Glutamatergic neuron (in vitro differentiated cells): ENCODE measurements at regions not wholly inside any gene's neighbourhood (a gene's known extent, or its start where the extent isn't known, plus 50 kb on each side); places are given as distances from the start of the nearest gene placed in this dataset.

Experiments
- DNase-seq: peaks from one replicate; pipeline ENCODE4 v3.0.0; 2022
- H3K27ac Mint-ChIP-seq: one replicate; pipeline ENCODE4 v1.8.0; 2020; ENCODE audit warnings: mild to moderate bottlenecking, mixed read lengths, inconsistent platforms; ENCODE audit not compliant: unreplicated experiment
- H3K27me3 Mint-ChIP-seq: one replicate; pipeline ENCODE4 v1.8.0; 2020; ENCODE audit warnings: mild to moderate bottlenecking, moderate library complexity, mixed read lengths, inconsistent platforms; ENCODE audit not compliant: unreplicated experiment
- H3K36me3 Mint-ChIP-seq: one replicate; pipeline ENCODE4 v1.8.0; 2020; ENCODE audit warnings: mild to moderate bottlenecking, mixed read lengths, inconsistent platforms; ENCODE audit not compliant: unreplicated experiment
- H3K4me1 Mint-ChIP-seq: one replicate; pipeline ENCODE4 v1.8.0; 2020; ENCODE audit warnings: mild to moderate bottlenecking, low read depth, mixed read lengths, inconsistent platforms; ENCODE audit not compliant: unreplicated experiment
- H3K4me3 Mint-ChIP-seq: one replicate; pipeline ENCODE4 v1.8.0; 2020; ENCODE audit warnings: mild to moderate bottlenecking, mixed read lengths, inconsistent platforms; ENCODE audit not compliant: unreplicated experiment
- H3K9me3 Mint-ChIP-seq: one replicate; pipeline ENCODE4 v1.8.0; 2020; ENCODE audit warnings: mild to moderate bottlenecking, moderate library complexity, mixed read lengths, inconsistent platforms; ENCODE audit not compliant: unreplicated experiment
- TF ChIP-seq, protein P1 (sequence below): fragments of 200-600 bp; sonication (generic); IDR thresholded peaks from one replicate; pipeline ENCODE4 v1.5.0; 2021; ENCODE audit not compliant: partially characterized antibody, unreplicated experiment

DNA sequence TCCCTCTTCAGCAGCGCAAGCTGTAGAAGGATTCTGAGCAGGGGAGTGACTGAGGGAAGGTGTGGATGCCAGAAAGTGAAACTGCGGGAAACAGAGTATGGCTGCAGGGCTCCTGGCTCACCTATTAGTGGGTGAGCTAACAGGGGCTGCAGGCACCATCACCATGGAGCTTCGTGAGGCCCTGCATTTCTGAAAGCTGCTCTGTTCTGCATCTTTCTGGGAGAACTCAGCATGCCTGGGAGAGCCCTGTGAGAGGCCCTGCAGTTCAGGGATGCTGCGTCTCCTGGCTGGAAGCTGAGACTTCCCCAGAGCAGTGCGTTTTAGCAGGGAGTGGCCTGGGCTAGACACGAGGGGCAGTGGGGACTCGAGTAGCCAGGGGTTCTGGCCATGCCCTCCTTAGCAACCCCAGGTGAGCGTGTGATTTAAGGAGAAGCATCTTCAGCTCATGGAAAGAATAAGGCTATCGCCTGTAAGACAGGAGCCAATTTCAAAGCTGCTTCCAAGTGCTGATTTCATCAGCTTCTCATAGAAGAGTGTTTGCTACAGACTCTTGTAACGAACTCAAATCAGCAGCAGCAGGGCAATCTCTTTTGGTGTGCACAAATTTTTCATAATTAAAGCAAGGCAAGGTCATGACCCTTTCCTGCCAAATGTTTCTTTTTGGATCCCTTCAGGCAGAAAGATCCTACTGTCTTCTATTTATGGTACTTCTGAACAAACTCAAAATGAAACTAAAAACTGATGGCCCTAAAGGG is 293.6 kb upstream of the ZNF32 start:
- DNase-seq: no peak
- Mint-ChIP-seq H3K9me3 (peaks cover 16% of the 10 kb centered on the region), H3K4me3 (no peak overlapping the region), H3K36me3 (no peaks in the 10 kb centered on the region), H3K4me1 (peaks cover 45% of the 10 kb centered on the region), H3K27ac (peak overlapping the region; percentile 5), H3K27me3 (peaks cover 9% of the 10 kb centered on the region)
- TF ChIP-seq, protein P1, sequence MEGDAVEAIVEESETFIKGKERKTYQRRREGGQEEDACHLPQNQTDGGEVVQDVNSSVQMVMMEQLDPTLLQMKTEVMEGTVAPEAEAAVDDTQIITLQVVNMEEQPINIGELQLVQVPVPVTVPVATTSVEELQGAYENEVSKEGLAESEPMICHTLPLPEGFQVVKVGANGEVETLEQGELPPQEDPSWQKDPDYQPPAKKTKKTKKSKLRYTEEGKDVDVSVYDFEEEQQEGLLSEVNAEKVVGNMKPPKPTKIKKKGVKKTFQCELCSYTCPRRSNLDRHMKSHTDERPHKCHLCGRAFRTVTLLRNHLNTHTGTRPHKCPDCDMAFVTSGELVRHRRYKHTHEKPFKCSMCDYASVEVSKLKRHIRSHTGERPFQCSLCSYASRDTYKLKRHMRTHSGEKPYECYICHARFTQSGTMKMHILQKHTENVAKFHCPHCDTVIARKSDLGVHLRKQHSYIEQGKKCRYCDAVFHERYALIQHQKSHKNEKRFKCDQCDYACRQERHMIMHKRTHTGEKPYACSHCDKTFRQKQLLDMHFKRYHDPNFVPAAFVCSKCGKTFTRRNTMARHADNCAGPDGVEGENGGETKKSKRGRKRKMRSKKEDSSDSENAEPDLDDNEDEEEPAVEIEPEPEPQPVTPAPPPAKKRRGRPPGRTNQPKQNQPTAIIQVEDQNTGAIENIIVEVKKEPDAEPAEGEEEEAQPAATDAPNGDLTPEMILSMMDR: no peak

DNA sequence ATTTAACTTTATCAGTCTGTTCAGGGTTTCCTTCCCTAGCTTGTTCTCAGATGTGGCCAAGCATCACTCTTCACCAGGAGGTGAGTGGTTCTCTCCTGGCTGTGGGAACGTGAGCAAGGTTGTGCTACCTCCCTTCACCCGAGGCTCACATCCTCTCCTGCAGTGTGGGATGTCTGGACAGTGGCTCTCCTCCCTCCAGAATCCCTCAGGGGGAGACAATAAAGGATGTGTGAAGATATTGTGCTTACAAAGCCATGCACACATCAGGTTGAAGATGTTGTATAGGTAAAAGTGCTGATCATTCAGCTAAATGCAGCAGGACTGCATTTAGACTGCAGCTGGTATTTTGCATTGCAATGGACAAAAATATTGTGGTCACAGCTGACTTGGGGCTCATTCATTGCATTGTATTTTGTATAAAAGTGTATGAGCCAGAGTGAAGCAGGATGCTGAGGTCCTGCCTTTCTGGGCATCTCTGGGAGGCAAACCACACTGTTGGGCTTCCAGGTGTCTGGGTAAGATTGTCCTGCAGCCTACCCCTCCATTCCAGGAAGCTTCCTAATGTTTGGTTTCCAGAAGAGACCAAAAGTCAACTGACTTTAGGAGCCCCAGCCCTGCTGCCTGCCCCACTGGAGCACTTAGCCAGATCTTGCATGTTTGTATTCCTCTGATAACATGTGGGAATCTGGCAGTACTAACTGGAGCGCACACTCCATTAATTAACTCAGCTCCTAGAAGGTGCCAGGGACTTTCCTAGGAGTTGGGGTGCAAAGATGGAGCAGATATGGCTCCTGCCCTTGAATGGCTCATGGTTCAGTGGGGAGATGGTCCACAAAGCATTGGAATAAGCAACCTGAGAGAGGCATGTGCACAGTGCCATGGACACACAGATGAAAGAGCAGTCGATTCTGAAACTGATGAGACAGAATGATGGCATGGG is 292.5 kb upstream of the ZNF32 start:
- peaks cover 45% of the 10 kb centered on the region for H3K4me1 Mint-ChIP-seq
- DNase-seq: no peak
- H3K9me3 Mint-ChIP-seq: peaks cover 16% of the 10 kb centered on the region
- no peaks in the 10 kb centered on the region for H3K36me3 Mint-ChIP-seq
- TF ChIP-seq, protein P1: no peak
- peaks cover 9% of the 10 kb centered on the region for H3K27me3 Mint-ChIP-seq
- H3K4me3 Mint-ChIP-seq: no peak overlapping the region
- peak overlapping the region; percentile 90 for H3K27ac Mint-ChIP-seq

DNA sequence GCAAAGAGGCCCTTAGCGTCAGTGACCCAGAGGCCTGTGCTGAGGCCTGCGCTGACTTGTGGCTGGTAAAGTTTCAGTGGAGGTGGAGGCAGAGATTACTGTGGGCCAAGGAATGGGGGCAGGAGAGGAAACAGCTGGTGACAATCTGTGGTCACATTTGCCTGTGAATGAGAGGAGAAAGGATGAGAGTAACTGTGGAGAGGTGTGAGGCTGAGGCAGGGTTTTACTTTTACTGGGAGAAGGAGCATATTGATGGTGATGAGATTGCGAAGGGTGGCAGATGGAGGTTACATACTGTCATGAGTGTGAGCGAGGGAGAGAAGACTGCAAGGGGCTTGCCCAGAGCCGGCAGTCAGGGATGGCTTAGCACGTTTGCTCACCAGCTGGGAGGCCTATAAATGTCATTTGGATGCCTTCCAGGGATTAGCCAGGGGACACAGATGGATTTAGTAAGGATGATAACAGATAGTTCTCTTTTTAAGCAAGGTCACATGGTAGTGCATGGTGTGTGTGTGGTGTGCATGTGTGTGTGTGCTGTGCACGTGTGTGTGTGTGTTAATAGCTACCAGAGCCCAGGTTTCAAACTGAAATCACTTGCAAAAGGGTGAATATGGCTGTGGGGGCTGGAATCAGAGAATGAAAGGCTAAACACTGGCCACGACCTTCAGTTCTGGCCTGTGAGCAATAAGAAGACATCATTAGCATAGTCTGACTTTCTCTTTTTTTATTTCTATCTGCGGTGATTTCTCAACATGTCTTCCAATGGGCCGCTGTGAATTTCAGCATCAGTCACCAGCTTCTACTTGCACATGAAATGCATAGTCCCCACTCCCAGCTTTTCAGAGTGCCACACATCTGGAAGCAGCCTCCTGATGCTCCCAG is 291.5 kb upstream of the ZNF32 start:
- Mint-ChIP-seq H3K4me3 (peak overlapping the region; percentile 4), H3K4me1 (peaks cover 43% of the 10 kb centered on the region), H3K27me3 (peaks cover 9% of the 10 kb centered on the region), H3K9me3 (peaks cover 17% of the 10 kb centered on the region), H3K36me3 (peaks cover 8% of the 10 kb centered on the region), H3K27ac (peak overlapping the region; percentile 90)
- TF ChIP-seq, protein P1: no peak
- DNase-seq: no peak

DNA sequence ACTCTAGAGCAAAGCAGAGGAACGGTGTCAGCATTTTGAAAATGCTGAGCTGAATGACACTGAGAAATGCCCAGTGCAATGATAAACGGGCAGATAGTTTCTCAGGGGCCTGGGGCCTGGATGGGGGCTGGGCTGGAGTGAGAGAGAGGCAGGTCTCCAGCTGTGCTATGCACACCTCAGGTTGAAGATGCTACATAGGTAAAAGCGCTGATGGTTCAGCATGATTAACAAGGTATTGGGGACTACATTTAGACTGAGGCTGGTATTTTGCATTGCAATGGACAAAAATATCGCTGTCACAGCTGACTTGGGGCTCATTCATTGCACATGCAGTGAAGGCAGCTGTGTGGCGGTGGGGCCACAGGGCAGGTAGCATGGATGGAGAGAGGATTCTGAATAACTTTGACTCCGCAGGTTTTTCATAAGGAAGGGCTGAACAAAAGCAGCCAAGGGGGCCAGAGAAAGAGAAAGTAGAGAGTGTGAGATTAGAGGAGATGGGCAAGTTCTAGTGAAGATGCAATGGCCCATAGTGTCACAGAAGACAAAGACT is 290.8 kb upstream of the ZNF32 start:
- peaks cover 9% of the 10 kb centered on the region for H3K27me3 Mint-ChIP-seq
- peaks cover 11% of the 10 kb centered on the region for H3K36me3 Mint-ChIP-seq
- DNase-seq: no peak
- peak overlapping the region; percentile 90 for H3K27ac Mint-ChIP-seq
- peaks cover 37% of the 10 kb centered on the region for H3K4me1 Mint-ChIP-seq
- TF ChIP-seq, protein P1: no peak
- peaks cover 16% of the 10 kb centered on the region for H3K9me3 Mint-ChIP-seq
- peak overlapping the region; percentile 4 for H3K4me3 Mint-ChIP-seq
